IMR-90 (cell line): ENCODE measurements at regions not wholly inside any gene's neighbourhood (a gene's known extent, or its start where the extent isn't known, plus 50 kb on each side); places are given as distances from the start of the nearest gene placed in this dataset.

Experiments used
- ATAC-seq: fragments of 200-7000 bp; cut with Tn5 transposase; 2 replicates; pipeline ENCODE4 v1.9.1; 2020; ENCODE audit warnings: low read depth, mild to moderate bottlenecking, moderate library complexity
- BruUV-seq: library from RNA; stranded (reverse); fragments of 400-500 nt; replicated peaks from 2 replicates; lab custom pipeline; 2021; lab: Mats Ljungman, UMichigan
- CTCF ChIA-PET: fragments of 300-600 bp; formaldehyde crosslinking; extraction: SDS; loops from one replicate; lab custom pipeline; 2021; ENCODE audit warnings: antibody characterized with exemption; lab: Yijun Ruan, JAX
- POLR2A ChIA-PET: fragments of 300-600 bp; sonication (Branson Sonifier 250); formaldehyde crosslinking; loops from one replicate; lab custom pipeline; 2022; ENCODE audit warnings: antibody characterized with exemption; ENCODE audit not compliant: unreplicated experiment; lab: Charles Lee
- DNase-seq: peaks from one replicate; pipeline ENCODE4 v3.0.0; 2013
- H2AFZ ChIP-seq: replicated peaks from 2 replicates; pipeline ENCODE3; 2013; ENCODE audit warnings: low read length, mild to moderate bottlenecking; ENCODE audit not compliant: poor library complexity
- H2AK5ac ChIP-seq: 2 replicates; pipeline ENCODE4 v1.6.1; 2013; ENCODE audit warnings: low read depth, low read length, inconsistent platforms
- H2AK9ac ChIP-seq: replicated peaks from 2 replicates; pipeline ENCODE3; 2013; ENCODE audit warnings: mild to moderate bottlenecking, low read depth, low read length, moderate library complexity; ENCODE audit not compliant: poor library complexity
- H2BK120ac ChIP-seq: 2 replicates; pipeline ENCODE4 v1.6.1; 2013; ENCODE audit warnings: low read depth, low read length, inconsistent platforms
- H2BK15ac ChIP-seq: 3 replicates; pipeline ENCODE4 v1.6.1; 2013; ENCODE audit warnings: low read depth, low read length, inconsistent platforms
- H2BK20ac ChIP-seq: 2 replicates; pipeline ENCODE4 v1.6.1; 2013; ENCODE audit warnings: low read depth, mild to moderate bottlenecking, inconsistent platforms, low read length, moderate library complexity
- H2BK5ac ChIP-seq: 2 replicates; pipeline ENCODE4 v1.6.1; 2013; ENCODE audit warnings: mild to moderate bottlenecking, low read depth, low read length, inconsistent platforms; ENCODE audit not compliant: poor library complexity, severe bottlenecking
- H3K14ac ChIP-seq: replicated peaks from 2 replicates; pipeline ENCODE4 v1.6.1; 2013; ENCODE audit warnings: low read depth, low read length, inconsistent platforms
- H3K18ac ChIP-seq: 2 replicates; pipeline ENCODE4 v1.6.1; 2013; ENCODE audit warnings: low read depth, low read length, control low read depth
- H3K23ac ChIP-seq: 2 replicates; pipeline ENCODE4 v1.6.1; 2013; ENCODE audit warnings: low read depth, low read length, inconsistent platforms
- H3K27ac ChIP-seq: 2 replicates; pipeline ENCODE4 v1.5.1; 2013; ENCODE audit warnings: mild to moderate bottlenecking, control low read depth, low read length; ENCODE audit not compliant: insufficient read depth
- H3K27me3 ChIP-seq: 2 replicates; pipeline ENCODE4 v1.6.1; 2013; ENCODE audit warnings: low read length; ENCODE audit not compliant: control insufficient read depth, insufficient read depth
- H3K36me3 ChIP-seq: 2 replicates; pipeline ENCODE4 v1.6.1; 2013; ENCODE audit warnings: low read length, mixed read lengths; ENCODE audit not compliant: control insufficient read depth, insufficient read depth
- H3K4ac ChIP-seq: 2 replicates; pipeline ENCODE4 v1.6.1; 2013; ENCODE audit warnings: low read depth, low read length, inconsistent platforms
- H3K4me1 ChIP-seq: 2 replicates; pipeline ENCODE4 v1.6.1; 2013; ENCODE audit warnings: low read length, mixed read lengths; ENCODE audit not compliant: control insufficient read depth, insufficient read depth
- H3K4me2 ChIP-seq: 2 replicates; pipeline ENCODE4 v1.6.1; 2013; ENCODE audit warnings: low read depth, mild to moderate bottlenecking, control low read depth, low read length, moderate library complexity
- H3K4me3 ChIP-seq: 2 replicates; pipeline ENCODE4 v1.5.1; 2013; ENCODE audit warnings: low read depth, mild to moderate bottlenecking, control low read depth, low read length, moderate library complexity; ENCODE audit not compliant: insufficient read depth
- H3K56ac ChIP-seq: 2 replicates; pipeline ENCODE4 v1.6.1; 2013; ENCODE audit warnings: low read length, inconsistent platforms; ENCODE audit not compliant: insufficient read depth; ENCODE audit errors: extremely low read depth
- H3K79me1 ChIP-seq, 2 experiments: 2 replicates each; pipeline ENCODE4 v1.6.1; 2013; ENCODE audit warnings: low read length in 2 of 2, inconsistent platforms in 1 of 2, low read depth in 1 of 2
- H3K9ac ChIP-seq: 2 replicates; pipeline ENCODE4 v1.6.1; 2013; ENCODE audit warnings: low read depth, low read length, control low read depth
- H3K9me1 ChIP-seq: 2 replicates; pipeline ENCODE4 v1.6.1; 2013; ENCODE audit warnings: low read length, inconsistent platforms; ENCODE audit not compliant: insufficient read depth
- H3K9me3 ChIP-seq: 2 replicates; pipeline ENCODE4 v1.6.1; 2013; ENCODE audit warnings: low read length; ENCODE audit not compliant: control insufficient read depth, insufficient read depth
- H4K20me1 ChIP-seq: 2 replicates; pipeline ENCODE4 v1.6.1; 2013; ENCODE audit warnings: low read length, inconsistent platforms; ENCODE audit not compliant: insufficient read depth
- H4K5ac ChIP-seq: 2 replicates; pipeline ENCODE4 v1.6.1; 2013; ENCODE audit warnings: mild to moderate bottlenecking, low read depth, low read length, control low read depth
- H4K8ac ChIP-seq, 2 experiments: 2 replicates each; pipeline ENCODE4 v1.6.1; 2013; ENCODE audit warnings: low read depth in 2 of 2, low read length in 2 of 2, control low read depth in 1 of 2, inconsistent platforms in 1 of 2
- H4K91ac ChIP-seq: 2 replicates; pipeline ENCODE4 v1.6.1; 2013; ENCODE audit warnings: low read depth, low read length, inconsistent platforms; ENCODE audit not compliant: insufficient read depth
- BHLHE40 ChIP-seq: fragments of 150-350 bp; IDR thresholded peaks from 2 replicates; pipeline ENCODE4 v1.6.1; 2016; ENCODE audit warnings: mild to moderate bottlenecking, low read depth, low read length
- MAFK ChIP-seq: IDR thresholded peaks from 2 replicates; pipeline ENCODE4 v1.6.1; 2012; ENCODE audit warnings: low read depth, low read length, improper control_type of control experiment
- NFE2L2 ChIP-seq: fragments of 150-350 bp; IDR thresholded peaks from 2 replicates; pipeline ENCODE4 v1.6.1; 2016; ENCODE audit warnings: low read depth, mild to moderate bottlenecking, low read length
- WGBS, 2 experiments: methylation state at CpG; one replicate each; pipeline versions ENCODE4 v1.1.5 to v1.1.7; 2013; ENCODE audit warnings: missing lambda C conversion rate in 2 of 2; ENCODE audit not compliant: insufficient read length in 1 of 2; ENCODE audit errors: extremely low coverage in 2 of 2; 5-methylcytosine and 5-hydroxymethylcytosine counted together
- dilution Hi-C: fragments of 300-500 bp; cut with HindIII; formaldehyde crosslinking; loops from one replicate; pipeline ENCODE4 v1.14.3; 2018; ENCODE audit warnings: low sequenced_read_pairs; ENCODE audit not compliant: unreplicated experiment
- in situ Hi-C: fragments of 300-500 bp; cut with MboI; formaldehyde crosslinking; loops from 3 replicates; pipeline ENCODE4 v1.14.3; 2019; ENCODE audit warnings: low sequenced_read_pairs, inconsistent platforms, mixed read lengths
- intact Hi-C: fragments of 100-400 bp; cut with micrococcal nuclease; formaldehyde crosslinking; loops from 2 replicates; pipeline ENCODE4 v1.10.0; 2022

DNA sequence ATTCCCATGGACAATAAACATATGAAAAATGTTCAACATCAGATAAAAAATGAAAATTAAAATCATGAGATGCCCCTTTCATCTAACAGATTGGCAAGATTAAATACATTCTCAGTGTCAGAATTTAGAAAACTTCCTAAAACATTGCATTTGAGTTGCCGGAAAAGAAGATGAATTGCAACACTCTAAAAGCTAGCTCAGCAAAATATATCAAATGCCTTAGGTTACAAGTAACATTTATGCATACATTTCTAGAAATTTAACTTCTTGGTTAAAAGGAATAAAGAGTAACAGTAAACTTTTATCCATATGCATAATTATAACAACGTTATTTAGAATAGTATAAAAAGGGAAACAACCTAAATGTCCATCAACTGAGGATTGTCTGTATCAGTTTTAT, 239.0 kb downstream of the PMP22 start:
- ATAC-seq (no peak), DNase-seq (no peak)
- Histone ChIP-seq H3K9ac (no peak overlapping the region), H3K36me3 (no peaks in the 10 kb centered on the region), H2AK5ac (no peak overlapping the region), H3K9me3 (no peaks in the 10 kb centered on the region), H4K91ac (no peak overlapping the region), H2BK20ac (no peak overlapping the region), H4K8ac (no peak overlapping the region), H3K4me1 (no peaks in the 10 kb centered on the region), H3K27ac (no peak overlapping the region), H2BK120ac (no peak overlapping the region), H2BK15ac (no peak overlapping the region), H3K18ac (no peak overlapping the region), H3K79me1 (no peaks in the 10 kb centered on the region), H3K14ac (no peak overlapping the region), H3K56ac (no peak overlapping the region), H3K27me3 (peaks cover 2% of the 10 kb centered on the region; the same call in 1 of the 2 replicates), H4K20me1 (no peaks in the 10 kb centered on the region), H3K4me2 (no peak overlapping the region), H3K4me3 (no peak overlapping the region), H2BK5ac (no peak overlapping the region), H3K23ac (no peak overlapping the region), H2AFZ (no peak overlapping the region), H2AK9ac (no peak overlapping the region), H3K4ac (no peak overlapping the region), H4K5ac (no peak overlapping the region), H3K9me1 (no peaks in the 10 kb centered on the region)
- in situ Hi-C loops (no loop called here), dilution Hi-C loops (no loop called here), intact Hi-C loops (no loop called here)
- no CpG with 5 or more reads among the region's 2 CpGs for WGBS, 2 experiments
- no TSS peak for BruUV-seq
- TF ChIP-seq NFE2L2 (no peak), MAFK (peak; percentile 76), BHLHE40 (no peak)
- POLR2A ChIA-PET: no interaction called here
- CTCF ChIA-PET: no interaction called here
